ENCODE measurements at regions not wholly inside any gene's neighbourhood (a gene's known extent, or its start where the extent isn't known, plus 50 kb on each side); places are given as distances from the start of the nearest gene placed in this dataset.

DNA sequence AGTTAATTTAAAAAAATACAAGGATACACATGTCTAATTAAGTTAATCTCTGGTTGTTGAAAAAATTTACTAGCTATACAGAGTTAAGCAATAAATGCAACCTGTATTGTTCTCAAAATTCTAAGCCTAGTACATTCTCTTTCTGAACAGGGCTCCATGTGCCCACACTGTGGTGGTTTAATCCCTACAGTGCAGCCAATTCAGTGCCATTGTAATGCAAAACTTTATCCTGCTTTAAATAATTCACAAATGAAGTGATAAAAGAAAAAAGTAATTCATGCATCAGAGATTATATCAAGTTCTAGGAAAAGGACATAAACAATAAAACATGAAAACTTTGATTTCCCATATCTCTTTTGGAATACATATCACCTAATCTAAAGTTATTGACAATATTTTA lies 1089.2 kb downstream of the C4orf33 start:
- DNase-seq (ENCODE audit: low read depth): no peak

DNA sequence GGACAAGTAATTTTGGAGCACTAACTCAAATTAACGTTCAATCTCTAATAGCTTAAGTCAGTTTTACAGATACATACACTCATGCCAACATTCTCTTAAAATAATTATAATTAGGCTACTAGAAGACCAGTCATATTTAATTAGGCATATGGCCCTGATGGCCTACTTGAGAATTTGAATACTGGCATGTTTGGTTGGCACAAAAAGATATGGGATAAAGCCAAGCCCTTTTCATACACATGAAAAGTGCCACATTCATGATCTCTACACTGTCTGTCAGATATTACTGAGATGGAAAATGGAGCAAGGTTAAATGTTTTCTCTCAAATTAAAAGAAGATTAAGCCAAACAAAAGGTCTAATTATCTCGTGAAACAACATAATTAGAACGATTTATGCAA lies 1091.0 kb downstream of the C4orf33 start:
- DNase-seq (ENCODE audit: low read depth): no peak

DNA sequence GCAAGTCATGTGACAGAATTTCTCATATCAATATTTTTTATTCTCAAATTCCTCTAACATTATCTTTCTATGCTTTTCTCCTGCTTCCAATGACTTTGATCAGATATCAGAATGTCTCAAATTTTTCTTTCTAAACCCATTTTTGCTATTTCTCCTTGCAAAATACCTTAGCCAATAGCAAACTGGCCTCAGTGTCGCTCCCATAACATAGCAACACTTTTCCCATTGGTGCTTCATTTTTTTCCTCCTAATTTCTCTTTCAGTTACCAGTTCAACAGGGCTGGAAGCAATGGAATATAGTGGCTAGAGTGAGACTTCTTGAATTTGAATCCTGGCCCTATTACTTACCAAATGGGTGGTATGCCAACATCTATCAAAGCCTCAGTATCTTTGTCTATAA lies 1091.6 kb downstream of the C4orf33 start:
- DNase-seq (ENCODE audit: low read depth): no peak

DNA sequence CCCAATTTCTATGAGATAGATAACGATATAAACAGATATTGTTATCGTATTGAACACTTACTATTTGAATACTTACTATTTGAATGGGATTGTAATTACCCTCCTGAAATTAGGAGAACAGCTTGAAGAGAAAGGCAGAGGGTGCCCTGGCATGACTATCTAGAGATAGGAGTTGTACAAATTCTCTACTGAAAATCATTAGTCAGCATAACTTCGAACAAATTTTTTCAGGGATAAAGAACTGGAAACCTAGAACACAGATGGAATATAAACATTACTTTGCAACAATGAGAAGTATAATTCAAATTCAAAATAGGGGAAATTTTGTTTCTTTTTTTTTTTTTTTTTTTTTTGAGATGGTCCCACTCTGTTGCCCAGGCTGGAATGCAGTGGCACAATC lies 1096.8 kb downstream of the C4orf33 start:
- DNase-seq (ENCODE audit: low read depth): no peak

DNA sequence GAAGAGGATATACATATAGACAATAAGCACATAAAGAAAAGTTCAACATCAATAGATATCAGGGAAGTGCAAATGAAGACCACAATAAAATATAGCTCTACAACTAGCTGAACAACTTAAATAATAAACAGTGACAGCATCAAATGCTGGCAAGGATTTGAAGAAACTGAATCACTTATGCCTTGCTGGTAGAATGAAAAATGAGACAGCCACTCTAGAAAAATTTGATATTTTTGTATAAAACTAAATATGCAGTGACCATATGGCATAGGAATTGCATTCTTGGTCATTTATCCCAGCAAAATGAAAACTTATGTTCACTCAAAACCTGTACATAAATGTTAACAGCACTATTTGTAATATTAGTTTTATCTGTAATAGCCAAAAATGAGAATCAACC lies 1102.0 kb downstream of the C4orf33 start:
- no peak for DNase-seq (ENCODE audit: low read depth)

DNA sequence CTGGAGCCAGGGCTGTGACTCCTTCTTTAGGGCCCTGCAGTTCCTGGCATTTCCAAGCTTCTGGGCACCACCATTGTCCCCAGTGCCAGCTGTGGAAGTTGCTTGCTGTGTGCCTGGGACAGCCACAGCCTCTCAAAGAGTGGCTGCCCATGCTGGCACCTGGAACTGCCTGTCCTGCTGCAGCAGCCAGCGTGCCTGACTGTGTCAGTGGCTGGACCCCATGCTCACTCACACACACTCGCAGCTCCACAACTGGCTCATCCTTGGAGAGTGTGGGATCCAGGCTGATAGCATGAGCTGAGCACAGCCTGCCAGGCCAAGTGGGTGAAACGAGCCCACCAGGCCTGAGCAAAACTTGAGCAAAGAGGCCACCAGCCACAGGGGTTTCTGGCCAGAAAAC lies 1107.6 kb downstream of the C4orf33 start:
- no peak for DNase-seq (ENCODE audit: low read depth)

DNA sequence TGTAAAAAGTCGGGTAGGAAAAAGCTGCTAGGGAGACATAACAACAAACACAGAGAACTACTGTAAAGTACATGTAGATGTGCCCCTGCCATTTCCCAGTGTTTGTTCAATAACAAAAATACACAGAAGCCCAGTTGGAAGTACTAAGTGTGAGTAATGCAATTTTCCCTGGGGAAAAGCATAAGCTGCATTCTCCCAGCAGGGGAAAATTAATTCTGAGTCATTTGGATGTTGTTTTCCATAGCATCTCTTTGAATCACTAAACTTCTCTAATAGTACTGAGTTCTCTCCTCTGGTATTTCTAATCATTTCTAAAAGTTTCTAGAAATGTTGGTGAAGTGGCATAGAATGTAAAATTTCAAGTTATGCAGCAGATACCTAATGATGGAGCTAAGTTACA lies 1114.9 kb downstream of the C4orf33 start:
- peak; percentile 35 for DNase-seq (ENCODE audit: low read depth)

DNA sequence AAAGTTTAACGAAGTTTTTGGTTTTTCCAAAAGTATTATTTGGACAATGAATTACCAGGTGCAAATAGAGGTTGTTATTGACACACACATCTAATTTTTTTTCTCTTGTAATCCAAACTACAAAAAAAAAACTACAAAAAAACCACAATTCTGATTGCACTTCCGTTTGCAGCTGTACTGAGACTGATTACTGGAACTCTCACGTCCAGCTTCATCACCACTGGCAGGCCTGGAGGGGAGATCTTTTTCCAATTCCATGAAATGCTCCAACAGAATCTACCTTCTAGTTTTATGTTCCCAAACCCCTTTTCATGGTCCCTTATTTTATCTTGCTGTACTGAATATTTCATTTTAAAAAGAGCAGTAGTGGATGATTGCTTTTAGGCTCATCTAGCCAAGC lies 1118.3 kb downstream of the C4orf33 start:
- DNase-seq (ENCODE audit: low read depth): no peak

DNA sequence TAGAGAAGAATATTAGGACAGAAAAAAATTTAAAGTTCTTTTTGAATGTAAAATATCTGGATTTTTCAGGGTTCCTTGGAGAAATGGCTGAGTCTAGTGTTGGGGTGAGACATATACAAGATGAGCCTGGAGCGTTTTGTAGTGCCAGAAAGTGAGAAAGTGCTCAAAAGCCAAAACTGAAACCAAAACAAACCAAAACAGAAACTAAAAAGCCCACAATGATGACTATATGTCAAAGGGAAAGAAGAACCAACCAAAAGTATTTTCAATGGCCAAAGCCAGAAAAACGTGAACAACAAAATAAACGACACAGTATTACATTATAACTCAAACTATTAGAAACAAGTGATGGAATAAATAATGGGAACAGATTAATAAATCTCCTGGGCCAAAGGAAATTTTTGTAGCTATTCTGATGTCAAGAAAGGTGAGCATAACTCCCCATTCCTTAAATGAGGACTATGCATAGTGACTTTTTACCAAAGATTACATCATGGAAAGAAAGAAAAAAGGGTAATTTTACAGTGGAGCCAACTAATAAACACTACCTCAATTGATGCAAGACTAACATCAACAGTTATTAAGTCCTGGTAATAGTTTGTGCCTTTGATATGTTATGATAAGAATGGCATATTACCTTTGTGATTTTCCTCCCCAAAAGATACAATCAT lies 1137.6 kb downstream of the C4orf33 start:
- peak; percentile 18 for DNase-seq (ENCODE audit: low read depth)

DNA sequence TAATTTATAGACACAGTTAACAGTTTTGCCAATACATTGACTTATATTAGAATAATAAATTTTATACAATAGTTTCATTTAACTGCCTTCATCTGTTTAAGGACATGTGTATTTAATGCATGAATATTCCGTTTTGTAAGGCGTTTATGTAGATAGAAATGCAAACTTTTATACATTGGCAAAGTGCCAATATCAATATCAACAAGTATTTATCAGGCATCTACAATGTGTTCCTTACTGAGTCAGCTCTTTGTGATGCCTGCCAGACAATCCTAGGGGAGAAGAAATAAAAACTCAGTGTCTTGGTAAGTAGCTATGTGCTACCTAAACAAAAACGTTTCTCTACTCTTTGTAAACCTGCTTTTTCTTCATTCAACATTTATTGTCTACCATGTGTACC lies 1142.2 kb downstream of the C4orf33 start:
- DNase-seq (ENCODE audit: low read depth): no peak

DNA sequence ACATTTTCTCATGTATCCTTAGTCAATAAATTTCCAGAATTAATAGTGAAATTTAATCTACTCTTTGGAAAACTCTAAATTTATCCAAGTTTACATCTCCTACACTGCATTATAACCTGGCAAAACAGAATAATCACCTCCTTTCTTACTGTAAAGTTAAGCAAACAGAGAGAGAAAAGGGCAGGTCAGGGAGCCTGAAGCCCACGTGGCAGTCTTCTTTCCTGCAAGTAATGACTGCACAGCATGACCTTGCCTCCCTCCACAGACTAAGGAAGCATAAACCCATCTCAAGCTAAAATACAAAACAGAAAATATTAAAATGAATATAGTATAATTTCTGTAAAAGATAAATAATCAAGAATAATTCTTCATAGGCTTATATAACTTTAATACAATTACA lies 1153.0 kb downstream of the C4orf33 start:
- DNase-seq (ENCODE audit: low read depth): no peak

DNA sequence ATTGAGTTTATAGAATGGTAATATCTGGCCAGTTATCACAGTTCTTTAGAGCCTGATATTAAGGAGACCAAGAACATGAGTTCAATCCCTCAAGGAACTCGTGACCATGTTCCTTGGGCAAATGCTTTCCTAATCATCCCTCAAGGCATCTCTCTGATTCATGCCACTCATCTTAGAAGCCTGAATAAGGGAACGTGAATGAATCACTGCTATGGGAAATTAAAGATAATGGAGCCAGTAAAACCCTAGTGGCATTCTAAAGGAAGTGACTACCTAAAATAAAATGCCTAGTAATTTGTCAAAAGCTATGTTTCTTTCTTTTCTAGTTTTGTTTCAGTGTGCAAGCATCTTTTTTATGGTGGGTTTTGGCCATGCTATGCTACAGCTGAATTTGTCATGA lies 1161.3 kb downstream of the C4orf33 start:
- DNase-seq (ENCODE audit: low read depth): peak; percentile 93

DNA sequence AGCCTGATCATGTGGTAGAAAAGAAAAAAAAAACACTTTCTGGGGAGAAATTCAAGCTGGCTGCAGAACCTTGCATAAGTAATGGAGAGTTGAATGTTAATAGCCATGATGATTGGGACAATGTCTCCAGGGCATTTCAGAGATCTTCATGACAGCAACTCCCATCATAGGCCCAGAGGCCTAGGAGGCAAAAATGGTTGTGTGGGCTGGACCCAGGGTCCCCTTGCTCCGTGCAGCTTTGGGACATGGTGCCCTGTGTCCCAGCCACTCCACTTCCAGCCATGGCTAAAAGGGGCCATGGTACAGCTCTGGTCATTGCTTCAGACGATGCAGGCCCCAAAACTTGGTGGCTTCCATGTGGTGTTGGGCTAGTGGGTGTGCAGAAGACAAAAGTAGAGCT lies 1170.9 kb downstream of the C4orf33 start:
- no peak for DNase-seq (ENCODE audit: low read depth)

DNA sequence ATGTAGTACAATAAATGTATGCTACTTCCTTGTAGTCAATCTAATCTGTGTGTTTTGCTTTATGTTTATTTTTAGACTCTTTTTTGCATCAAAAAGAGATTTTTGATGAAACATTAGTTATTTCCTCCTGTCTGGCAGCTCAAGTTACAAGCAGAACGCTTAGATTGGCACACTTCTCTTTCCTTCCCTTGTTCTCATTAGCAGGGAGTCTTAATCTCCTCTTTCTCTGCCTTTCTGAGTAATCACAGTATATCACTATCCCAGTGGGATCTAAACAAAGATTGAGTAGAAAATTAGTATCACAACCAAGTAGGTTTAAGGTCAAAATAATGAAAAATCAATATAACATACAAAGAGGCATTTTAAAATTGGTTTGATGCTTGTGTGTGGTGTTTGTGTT lies 1192.6 kb downstream of the C4orf33 start:
- no peak for DNase-seq (ENCODE audit: low read depth)

DNA sequence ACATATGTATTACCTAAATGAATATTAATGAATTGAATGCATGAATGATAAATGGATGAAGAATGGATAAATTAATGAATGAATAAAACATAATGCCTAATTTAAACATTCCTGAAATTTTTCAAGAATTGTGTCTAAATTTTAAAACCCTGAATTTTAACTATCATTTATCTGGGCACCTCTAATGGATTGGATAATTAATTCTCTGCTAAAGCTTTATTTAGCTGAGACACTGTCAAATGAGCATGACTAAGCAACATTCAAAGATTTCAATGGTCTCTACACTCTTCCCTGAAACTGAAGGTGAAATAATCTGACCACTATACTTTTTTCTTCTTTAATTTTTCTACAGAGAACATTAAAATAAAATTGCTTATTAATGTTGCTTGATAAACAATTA lies 1197.7 kb downstream of the C4orf33 start:
- no peak for DNase-seq (ENCODE audit: low read depth)

DNA sequence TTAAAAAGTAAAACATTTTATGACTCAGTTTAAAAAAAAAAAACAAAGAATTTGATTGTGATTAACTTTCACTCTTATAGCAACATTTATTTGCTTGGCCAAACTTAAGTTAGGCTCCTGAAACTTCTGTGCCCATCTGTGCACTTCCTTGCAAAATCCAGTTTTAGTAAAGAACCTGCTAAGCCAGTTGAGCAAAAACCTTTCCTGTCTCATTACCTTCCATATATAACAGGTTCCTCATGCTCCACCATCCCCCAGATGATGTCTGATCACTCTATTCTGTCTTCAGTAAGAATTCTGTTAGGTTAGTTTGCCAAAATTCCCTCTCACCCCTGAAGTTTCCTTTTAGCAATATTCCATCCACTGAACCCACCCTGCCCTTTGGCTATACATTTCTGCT lies 1200.5 kb downstream of the C4orf33 start:
- no peak for DNase-seq (ENCODE audit: low read depth)

DNA sequence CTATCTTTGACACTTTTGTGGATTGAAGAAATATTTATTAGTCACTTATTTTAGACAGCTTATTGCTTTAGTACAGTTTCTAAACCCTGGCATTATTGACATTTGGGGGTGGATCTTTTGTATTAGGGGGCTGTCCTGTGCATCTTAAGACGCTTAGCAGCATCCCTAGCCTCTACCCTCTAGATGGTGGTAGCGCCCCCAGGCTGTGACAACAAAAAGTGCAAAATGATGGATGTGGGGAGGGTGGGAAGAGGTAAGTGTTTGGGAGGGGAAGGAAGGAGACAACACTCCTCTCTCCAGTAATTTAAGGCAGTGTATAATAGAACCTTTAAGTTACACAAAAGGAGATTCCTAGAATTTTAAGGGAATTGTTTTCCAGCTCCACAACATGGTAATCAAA lies 1210.6 kb downstream of the C4orf33 start:
- DNase-seq (ENCODE audit: low read depth): no peak

DNA sequence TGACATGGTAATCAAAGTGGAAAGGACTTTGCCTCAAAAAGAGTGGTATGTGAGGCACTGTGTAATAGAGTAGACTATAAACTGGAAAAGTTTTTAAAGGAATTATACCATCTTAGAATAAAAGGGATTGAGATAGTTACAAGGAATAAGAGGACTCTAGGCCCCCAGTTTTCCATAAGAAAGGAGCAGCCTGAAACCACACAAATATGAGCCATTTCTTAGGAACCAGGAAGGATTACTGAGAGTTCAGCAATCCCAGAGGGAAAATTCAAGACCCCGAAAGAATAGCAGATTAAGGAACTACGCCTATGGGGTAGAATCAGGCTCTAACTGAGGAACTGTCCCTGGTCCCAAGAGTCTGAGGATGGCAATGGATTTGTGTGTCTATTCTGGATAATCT lies 1213.3 kb downstream of the C4orf33 start:
- no peak for DNase-seq (ENCODE audit: low read depth)

DNA sequence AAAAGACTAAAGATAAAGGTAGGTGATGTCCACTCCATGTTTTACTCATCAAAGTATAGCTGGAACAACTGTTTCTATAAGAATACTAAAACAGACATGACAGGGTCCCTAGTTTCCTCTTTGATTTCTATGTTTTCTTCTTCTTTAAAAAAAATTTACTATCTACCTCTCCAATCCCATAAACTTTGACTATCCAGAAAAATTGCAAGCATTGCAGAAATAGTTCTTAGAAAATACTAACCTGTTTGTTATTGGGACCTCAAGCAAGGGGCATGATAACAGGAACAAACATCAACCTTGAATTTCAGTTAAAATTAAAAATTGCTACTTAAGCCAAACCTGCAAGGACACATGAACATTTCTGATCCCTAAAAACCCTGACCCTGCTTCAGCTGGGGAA lies 1226.5 kb downstream of the C4orf33 start:
- DNase-seq (ENCODE audit: low read depth): no peak

DNA sequence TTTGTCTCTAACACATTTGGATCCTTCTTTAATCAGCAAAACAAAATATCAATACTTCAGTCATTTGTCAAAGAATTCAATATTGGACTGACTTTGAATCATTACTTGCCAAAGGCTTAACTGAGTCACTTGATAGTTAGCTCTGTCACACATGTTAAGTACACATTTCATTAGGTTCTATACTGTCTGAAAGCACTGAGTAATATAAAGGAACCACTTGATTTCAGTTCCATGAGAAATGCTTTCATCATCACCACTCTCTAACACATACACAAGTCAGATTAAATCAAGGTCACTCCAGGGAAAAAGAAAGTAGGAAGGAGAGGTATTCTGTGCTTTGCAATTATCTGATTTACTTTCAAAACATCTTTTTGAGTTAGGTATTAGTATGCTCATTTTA lies 1233.1 kb downstream of the C4orf33 start:
- DNase-seq (ENCODE audit: low read depth): peak; percentile 27

DNA sequence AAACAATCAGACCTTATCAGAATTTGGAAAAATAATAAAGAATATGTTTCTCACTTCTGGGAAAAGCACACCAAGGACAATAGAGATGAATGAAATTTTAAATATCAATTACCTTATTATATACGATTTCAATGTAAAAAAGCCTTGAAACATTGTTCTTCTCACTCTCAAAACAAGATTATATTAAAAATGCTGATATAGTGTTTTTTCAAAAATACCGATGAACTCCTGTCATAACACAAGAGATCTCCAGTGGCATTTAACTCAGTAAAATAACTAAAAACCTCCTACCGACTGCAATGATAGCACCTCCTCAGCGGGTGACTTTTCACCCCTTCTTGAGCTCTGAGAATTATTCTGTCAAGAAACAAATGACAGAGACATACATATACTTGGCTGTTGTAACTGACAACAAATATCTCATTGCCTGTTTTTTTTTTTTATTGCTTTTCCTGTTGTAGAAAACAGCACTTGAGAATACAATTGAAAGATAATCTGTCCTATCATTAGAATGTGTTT lies 1237.3 kb downstream of the C4orf33 start:
- no peak for DNase-seq (ENCODE audit: low read depth)

DNA sequence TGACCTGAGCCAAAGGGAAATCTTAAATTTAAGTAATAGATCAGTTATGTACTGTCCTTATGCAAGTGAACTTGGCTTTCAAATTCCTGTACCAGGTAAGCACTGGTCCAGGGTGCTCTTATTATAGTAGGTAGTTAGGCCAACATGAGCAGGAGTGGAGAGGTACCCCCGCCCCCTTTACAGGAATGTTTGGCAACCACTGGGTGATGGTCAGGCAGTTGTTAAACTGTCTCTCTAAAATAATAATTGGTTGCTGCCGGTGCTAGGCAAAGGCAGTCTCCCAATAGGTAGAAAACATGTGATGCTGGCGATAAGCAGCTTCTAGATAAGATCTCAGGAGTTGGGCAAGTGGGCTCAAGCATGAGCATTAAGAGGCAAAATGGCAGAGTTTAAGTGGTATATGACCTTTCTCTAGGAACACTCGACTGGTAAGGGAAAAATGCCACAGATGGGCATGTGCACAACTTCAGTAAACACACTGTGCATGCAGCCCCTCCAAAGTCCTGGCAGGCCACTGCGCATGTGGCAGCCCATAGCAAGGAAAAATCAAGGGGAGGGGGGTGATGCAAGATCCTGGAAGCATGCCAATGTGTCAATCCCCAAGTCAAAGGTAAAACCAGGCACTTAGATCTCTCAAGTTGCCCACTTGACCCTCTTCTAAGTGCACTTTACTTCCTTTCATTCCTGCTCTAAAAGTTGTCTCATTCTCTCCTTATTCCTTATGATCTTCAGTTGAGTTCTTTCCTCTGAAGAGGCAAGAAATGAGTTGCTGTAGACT lies 1239.7 kb downstream of the C4orf33 start:
- DNase-seq (ENCODE audit: low read depth): no peak

DNA sequence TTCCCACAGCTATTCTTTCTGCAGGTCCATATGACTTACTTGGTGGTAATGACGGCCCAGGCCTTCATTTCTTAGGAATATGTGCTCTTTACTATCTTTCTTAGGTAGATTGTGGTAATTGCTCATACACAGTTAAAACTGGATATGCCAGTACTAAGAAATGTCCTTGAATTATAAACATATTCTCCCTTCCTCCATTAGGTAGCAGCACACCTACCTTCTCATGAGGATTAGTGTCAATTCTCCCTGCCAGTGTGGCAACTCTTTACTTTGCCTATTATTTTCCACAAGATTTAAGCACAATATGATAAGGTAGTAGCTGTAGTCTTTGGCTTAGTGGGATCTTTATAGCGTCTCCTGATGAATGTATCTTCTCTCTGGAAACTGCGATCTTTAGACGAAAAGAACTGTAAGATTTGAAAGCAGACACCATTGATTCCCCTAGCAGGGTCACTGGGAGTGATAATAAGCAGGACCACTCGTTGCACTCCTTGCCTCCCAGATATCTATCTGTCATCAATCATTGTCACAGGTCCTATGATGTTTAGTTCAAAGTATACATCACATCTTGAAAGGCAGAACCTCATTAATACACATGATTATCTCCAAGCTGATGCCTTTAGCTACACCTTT lies 1240.7 kb downstream of the C4orf33 start:
- peak; percentile 55 for DNase-seq (ENCODE audit: low read depth)
